OCI-LY1 (cell line): ENCODE measurements at regions not wholly inside any gene's neighbourhood (a gene's known extent, or its start where the extent isn't known, plus 50 kb on each side); places are given as distances from the start of the nearest gene placed in this dataset.

Source experiments
- EZH2 ChIP-seq: fragments of 200-600 bp; sonication (generic), shearing (Covaris generic); IDR thresholded peaks from 2 replicates; pipeline ENCODE4 v1.8.0; 2017; ENCODE audit warnings: borderline replicate concordance, mixed run types, mild to moderate bottlenecking, antibody characterized with exemption, low read length, moderate library complexity, mixed read lengths
- TF ChIP-seq, protein P1 (sequence below): fragments of 200-600 bp; sonication (generic), shearing (Covaris generic); IDR thresholded peaks from 2 replicates; pipeline ENCODE4 v1.5.1; 2017; ENCODE audit warnings: mild to moderate bottlenecking, antibody characterized with exemption, low read length, moderate library complexity, mixed read lengths

DNA sequence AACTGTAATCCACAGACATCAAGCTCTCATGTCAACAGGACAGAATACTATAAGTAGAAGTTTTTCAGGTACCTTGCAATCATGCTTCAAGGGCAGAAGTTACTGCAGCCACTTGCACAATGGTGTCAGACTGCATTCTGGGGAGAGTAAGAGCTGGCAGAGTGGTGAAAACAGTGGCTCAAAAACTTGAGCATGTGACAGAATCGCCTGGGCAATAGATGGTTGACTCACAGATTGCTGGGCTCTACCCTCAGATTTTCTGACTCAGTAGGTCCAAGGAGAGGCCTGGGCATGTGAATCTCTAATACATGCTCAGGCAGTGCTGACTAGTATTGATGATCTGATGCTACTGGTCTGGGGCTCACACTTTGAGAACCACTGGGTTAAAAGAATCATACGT, 187.8 kb downstream of the TBX5 start:
- TF ChIP-seq EZH2 = no peak
- TF ChIP-seq, protein P1, sequence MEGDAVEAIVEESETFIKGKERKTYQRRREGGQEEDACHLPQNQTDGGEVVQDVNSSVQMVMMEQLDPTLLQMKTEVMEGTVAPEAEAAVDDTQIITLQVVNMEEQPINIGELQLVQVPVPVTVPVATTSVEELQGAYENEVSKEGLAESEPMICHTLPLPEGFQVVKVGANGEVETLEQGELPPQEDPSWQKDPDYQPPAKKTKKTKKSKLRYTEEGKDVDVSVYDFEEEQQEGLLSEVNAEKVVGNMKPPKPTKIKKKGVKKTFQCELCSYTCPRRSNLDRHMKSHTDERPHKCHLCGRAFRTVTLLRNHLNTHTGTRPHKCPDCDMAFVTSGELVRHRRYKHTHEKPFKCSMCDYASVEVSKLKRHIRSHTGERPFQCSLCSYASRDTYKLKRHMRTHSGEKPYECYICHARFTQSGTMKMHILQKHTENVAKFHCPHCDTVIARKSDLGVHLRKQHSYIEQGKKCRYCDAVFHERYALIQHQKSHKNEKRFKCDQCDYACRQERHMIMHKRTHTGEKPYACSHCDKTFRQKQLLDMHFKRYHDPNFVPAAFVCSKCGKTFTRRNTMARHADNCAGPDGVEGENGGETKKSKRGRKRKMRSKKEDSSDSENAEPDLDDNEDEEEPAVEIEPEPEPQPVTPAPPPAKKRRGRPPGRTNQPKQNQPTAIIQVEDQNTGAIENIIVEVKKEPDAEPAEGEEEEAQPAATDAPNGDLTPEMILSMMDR = no peak
